Prostate gland (tissue), 2 donors: ENCODE measurements at regions not wholly inside any gene's neighbourhood (a gene's known extent, or its start where the extent isn't known, plus 50 kb on each side); places are given as distances from the start of the nearest gene placed in this dataset.

Experiments used
- DNase-seq: peaks from one replicate; pipeline ENCODE4 v3.0.0-alpha.2; 2019; ENCODE audit warnings: low spot score
- H3K27ac ChIP-seq, 2 donors: fragments of 200-600 bp; sonication (generic); 2 replicates each; pipeline ENCODE4 v1.5.1; 2017 to 2019
- H3K27me3 ChIP-seq: fragments of 200-600 bp; sonication (generic); replicated peaks from 2 replicates; pipeline ENCODE4 v1.5.1; 2019; ENCODE audit not compliant: insufficient read depth
- H3K36me3 ChIP-seq, 2 donors: fragments of 200-600 bp; sonication (generic); 1 replicate in 1 of 2; 2 replicates in 1 of 2; pipeline versions ENCODE4 v1.5.1 to v1.8.1; 2017 to 2019
- H3K4me1 ChIP-seq: fragments of 200-600 bp; sonication (generic); replicated peaks from 2 replicates; pipeline ENCODE4 v1.5.1; 2019
- H3K4me3 ChIP-seq, 2 donors: fragments of 200-600 bp; sonication (generic); 2 replicates each; pipeline ENCODE4 v1.5.1; 2017 to 2019
- H3K9me3 ChIP-seq: fragments of 200-600 bp; sonication (generic); 2 replicates; pipeline ENCODE4 v1.5.1; 2017
- CTCF ChIP-seq, 4 experiments: fragments of 200-600 bp in 2 of 4; fragments of 450-650 bp in 2 of 4; sonication (generic) in 2 of 4; IDR thresholded peaks; 1 replicate in 3 of 4; 2 replicates in 1 of 4; pipeline ENCODE4 v1.5.1; 2016 to 2019; ENCODE audit warnings: antibody characterized with exemption in 4 of 4, mild to moderate bottlenecking in 2 of 4, moderate library complexity in 2 of 4
- POLR2A ChIP-seq: fragments of 450-650 bp; IDR thresholded peaks from one replicate; pipeline ENCODE4 v1.6.1; 2016; ENCODE audit warnings: antibody characterized with exemption, mild to moderate bottlenecking
- POLR2AphosphoS5 ChIP-seq: sonication (generic); formaldehyde crosslinking; IDR thresholded peaks from one replicate; pipeline ENCODE4 v1.6.1; 2017; ENCODE audit warnings: antibody characterized with exemption
- WGBS: methylation state at CpG from one replicate; pipeline ENCODE4 v1.1.5; 2018; 5-methylcytosine and 5-hydroxymethylcytosine counted together
- intact Hi-C: fragments of 100-400 bp; cut with DNase I; formaldehyde crosslinking; loops from one replicate; pipeline ENCODE4 v1.14.2; 2022

GRCh38 chr5:67978171-67978570 lies 237.4 kb upstream of the PIK3R1 start:
- no peak overlapping the region for H3K27ac ChIP-seq
- no peaks in the 10 kb centered on the region for H3K4me1 ChIP-seq
- WGBS: 15% methylated on average over 2 of the region's 2 CpGs
- no peak overlapping the region for H3K4me3 ChIP-seq
- intact Hi-C loops: loop anchor here (10.0 kb wide), 1 partner anchor 743 kb away; no protein-coding TSS in a partner anchor
- TF ChIP-seq POLR2A: no peak
- TF ChIP-seq CTCF (IDR thresholded peaks at IDR 0.05): no peak
- no peak for TF ChIP-seq POLR2AphosphoS5
- no peak for DNase-seq
- no peaks in the 10 kb centered on the region for H3K27me3 ChIP-seq
- H3K9me3 ChIP-seq: no peaks in the 10 kb centered on the region
- H3K36me3 ChIP-seq: no peaks in the 10 kb centered on the region

GRCh38 chr5:67976891-67977601 lies 238.5 kb upstream of the PIK3R1 start:
- TF ChIP-seq POLR2A: no peak
- no peak for TF ChIP-seq POLR2AphosphoS5
- no peak for TF ChIP-seq CTCF (IDR thresholded peaks at IDR 0.05)
- no peak for DNase-seq
- Histone ChIP-seq H3K36me3 (no peaks in the 10 kb centered on the region), H3K27me3 (no peaks in the 10 kb centered on the region), H3K9me3 (no peaks in the 10 kb centered on the region), H3K4me3 (no peak overlapping the region), H3K27ac (no peak overlapping the region), H3K4me1 (no peaks in the 10 kb centered on the region)
- intact Hi-C loops: loop anchor here (10.0 kb wide), 1 partner anchor 742 kb away; no protein-coding TSS in a partner anchor
- 76% methylated on average over 5 of the region's 5 CpGs for WGBS

- WGBS: 75% methylated on average over 1 of the region's 1 CpG
- TF ChIP-seq POLR2A (no peak), POLR2AphosphoS5 (no peak), CTCF (IDR thresholded peaks at IDR 0.05) (no peak)
- H3K4me1 ChIP-seq: peaks cover 2% of the 10 kb centered on the region
These were observed 239.4 kb upstream of the PIK3R1 start for GRCh38 chr5:67976181-67976580.

GRCh38 chr5:67974471-67974870 lies 241.1 kb upstream of the PIK3R1 start:
- Histone ChIP-seq H3K4me3 (no peak overlapping the region), H3K27me3 (no peaks in the 10 kb centered on the region), H3K36me3 (no peaks in the 10 kb centered on the region), H3K4me1 (peaks cover 2% of the 10 kb centered on the region), H3K9me3 (no peaks in the 10 kb centered on the region), H3K27ac (no peak overlapping the region)
- intact Hi-C loops: loop anchor here (10.0 kb wide), 1 partner anchor 740 kb away; no protein-coding TSS in a partner anchor
- DNase-seq: no peak
- TF ChIP-seq CTCF (IDR thresholded peaks at IDR 0.05) (no peak), POLR2A (no peak), POLR2AphosphoS5 (no peak)

More at GRCh38 chr5:67976181-67976580, 239.4 kb upstream of the PIK3R1 start:
- Histone ChIP-seq H3K27ac (no peak overlapping the region), H3K36me3 (no peaks in the 10 kb centered on the region), H3K9me3 (no peaks in the 10 kb centered on the region), H3K27me3 (no peaks in the 10 kb centered on the region), H3K4me3 (no peak overlapping the region)
- intact Hi-C loops: loop anchor here (10.0 kb wide), 1 partner anchor 741 kb away; no protein-coding TSS in a partner anchor
- no peak for DNase-seq

- peaks cover 2% of the 10 kb centered on the region for H3K4me1 ChIP-seq
- no peak overlapping the region for H3K27ac ChIP-seq
- no peaks in the 10 kb centered on the region for H3K36me3 ChIP-seq
- no peak overlapping the region for H3K4me3 ChIP-seq
- H3K27me3 ChIP-seq: no peaks in the 10 kb centered on the region
- TF ChIP-seq POLR2A (no peak), POLR2AphosphoS5 (no peak), CTCF (IDR thresholded peaks at IDR 0.05) (no peak)
- intact Hi-C loops: loop anchor here (10.0 kb wide), 1 partner anchor 739 kb away; no protein-coding TSS in a partner anchor
- no peak for DNase-seq
- H3K9me3 ChIP-seq: no peaks in the 10 kb centered on the region
These were observed 241.5 kb upstream of the PIK3R1 start for GRCh38 chr5:67974054-67974453.
